ENCODE measurements at regions not wholly inside any gene's neighbourhood (a gene's known extent, or its start where the extent isn't known, plus 50 kb on each side); places are given as distances from the start of the nearest gene placed in this dataset.

DNA sequence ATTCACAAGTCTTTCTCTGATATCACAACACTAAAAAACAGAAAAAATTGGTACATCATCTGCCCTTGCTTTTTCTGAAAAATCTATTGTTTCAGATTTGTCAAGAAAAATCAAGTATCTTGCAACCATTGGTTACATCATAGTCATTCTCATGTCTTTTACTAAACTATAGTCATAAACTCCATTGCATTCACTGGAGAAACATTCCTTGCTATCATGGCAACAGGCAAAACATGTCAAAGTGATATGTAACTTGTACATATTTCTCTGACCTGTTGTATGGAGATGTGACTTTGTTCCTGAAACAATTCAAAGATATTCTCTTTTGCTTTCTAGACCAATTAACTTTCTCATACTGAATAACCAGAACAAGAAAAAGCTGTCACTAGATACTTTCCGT is 121.9 kb upstream of the ANK2 start:
- H3K4me3 ChIP-seq (ENCODE audit: low read length), result no peak overlapping the region
- no peak overlapping the region for H3K9ac ChIP-seq (ENCODE audit: extremely low read depth, low read length, poor library complexity, severe bottlenecking)
- H3K27ac Mint-ChIP-seq, result no peak overlapping the region
- H3K4me1 Mint-ChIP-seq, result peaks cover 1% of the 10 kb centered on the region
- H3K27me3 ChIP-seq (ENCODE audit: control insufficient read depth, insufficient read depth, low read length, poor library complexity, severe bottlenecking), result no peaks in the 10 kb centered on the region
- H3K27ac ChIP-seq (ENCODE audit: low read depth, low read length), result peak overlapping the region; percentile 57
- no peaks in the 10 kb centered on the region for H3K27me3 Mint-ChIP-seq (ENCODE audit: insufficient read depth)
- TF ChIP-seq, protein P1, sequence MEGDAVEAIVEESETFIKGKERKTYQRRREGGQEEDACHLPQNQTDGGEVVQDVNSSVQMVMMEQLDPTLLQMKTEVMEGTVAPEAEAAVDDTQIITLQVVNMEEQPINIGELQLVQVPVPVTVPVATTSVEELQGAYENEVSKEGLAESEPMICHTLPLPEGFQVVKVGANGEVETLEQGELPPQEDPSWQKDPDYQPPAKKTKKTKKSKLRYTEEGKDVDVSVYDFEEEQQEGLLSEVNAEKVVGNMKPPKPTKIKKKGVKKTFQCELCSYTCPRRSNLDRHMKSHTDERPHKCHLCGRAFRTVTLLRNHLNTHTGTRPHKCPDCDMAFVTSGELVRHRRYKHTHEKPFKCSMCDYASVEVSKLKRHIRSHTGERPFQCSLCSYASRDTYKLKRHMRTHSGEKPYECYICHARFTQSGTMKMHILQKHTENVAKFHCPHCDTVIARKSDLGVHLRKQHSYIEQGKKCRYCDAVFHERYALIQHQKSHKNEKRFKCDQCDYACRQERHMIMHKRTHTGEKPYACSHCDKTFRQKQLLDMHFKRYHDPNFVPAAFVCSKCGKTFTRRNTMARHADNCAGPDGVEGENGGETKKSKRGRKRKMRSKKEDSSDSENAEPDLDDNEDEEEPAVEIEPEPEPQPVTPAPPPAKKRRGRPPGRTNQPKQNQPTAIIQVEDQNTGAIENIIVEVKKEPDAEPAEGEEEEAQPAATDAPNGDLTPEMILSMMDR (conservative IDR thresholded peaks at IDR 0.05), result no peak
- 83 to 94% methylated on average over 1 of the region's 1 CpG for WGBS, 2 experiments (ENCODE audit: insufficient coverage in 1 of 2, insufficient read length in 1 of 2)
- no peaks in the 10 kb centered on the region for H3K9me3 ChIP-seq (ENCODE audit: control insufficient read depth, low read length)
- H3K36me3 ChIP-seq (ENCODE audit: control insufficient read depth, insufficient read depth, low read length), result peaks cover under 1% of the 10 kb centered on the region
- H3K9me3 Mint-ChIP-seq, result no peaks in the 10 kb centered on the region
- H3K4me3 Mint-ChIP-seq, result no peak overlapping the region
- no peaks in the 10 kb centered on the region for H3K4me1 ChIP-seq (ENCODE audit: control insufficient read depth, insufficient read depth, low read length)
- H3K36me3 Mint-ChIP-seq (ENCODE audit: low read depth), result peaks cover 48% of the 10 kb centered on the region
- DNase-seq, result no peak

DNA sequence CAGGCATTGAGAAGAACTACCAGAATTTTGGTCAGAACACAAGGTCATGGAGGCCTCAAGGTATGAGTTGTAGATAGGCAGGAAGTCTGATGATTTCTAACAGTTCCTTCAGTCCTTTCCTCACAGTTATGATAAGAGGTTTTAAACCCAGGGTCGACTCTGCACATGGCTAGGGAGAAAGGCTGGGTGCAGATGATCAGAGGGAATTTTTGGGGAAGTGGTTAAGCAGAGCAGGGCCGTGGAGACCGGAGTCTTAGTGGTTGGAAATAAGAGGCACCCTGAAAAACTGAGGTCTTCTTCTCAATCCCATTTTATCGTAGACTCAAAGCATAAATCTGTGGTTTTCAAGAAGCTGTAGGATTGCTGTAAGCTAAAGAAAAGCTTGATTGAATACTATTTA is 118.5 kb upstream of the ANK2 start:
- peaks cover 11% of the 10 kb centered on the region for H3K36me3 ChIP-seq (ENCODE audit: control insufficient read depth, insufficient read depth, low read length)
- WGBS, 2 experiments (ENCODE audit: insufficient coverage in 1 of 2, insufficient read length in 1 of 2), result 94 to 100% methylated on average over 3 to 4 of the region's 4 CpGs
- no peak overlapping the region for H3K4me3 ChIP-seq (ENCODE audit: low read length)
- no peaks in the 10 kb centered on the region for H3K9me3 ChIP-seq (ENCODE audit: control insufficient read depth, low read length)
- no peak overlapping the region for H3K27ac ChIP-seq (ENCODE audit: low read depth, low read length)
- Mint-ChIP-seq H3K4me1 (peaks cover 1% of the 10 kb centered on the region), H3K36me3 (ENCODE audit: low read depth) (peaks cover 60% of the 10 kb centered on the region), H3K4me3 (no peak overlapping the region), H3K27me3 (ENCODE audit: insufficient read depth) (no peaks in the 10 kb centered on the region), H3K27ac (peak overlapping the region; percentile 36), H3K9me3 (peaks cover 3% of the 10 kb centered on the region)
- no peaks in the 10 kb centered on the region for H3K4me1 ChIP-seq (ENCODE audit: control insufficient read depth, insufficient read depth, low read length)
- H3K27me3 ChIP-seq (ENCODE audit: control insufficient read depth, insufficient read depth, low read length, poor library complexity, severe bottlenecking), result no peaks in the 10 kb centered on the region
- DNase-seq, result no peak
- TF ChIP-seq, protein P1 (conservative IDR thresholded peaks at IDR 0.05), result no peak
- no peak overlapping the region for H3K9ac ChIP-seq (ENCODE audit: extremely low read depth, low read length, poor library complexity, severe bottlenecking)

- no peaks in the 10 kb centered on the region for H3K4me1 ChIP-seq (ENCODE audit: control insufficient read depth, insufficient read depth, low read length)
- TF ChIP-seq, protein P1 (conservative IDR thresholded peaks at IDR 0.05), result no peak
- H3K4me3 ChIP-seq (ENCODE audit: low read length), result no peak overlapping the region
- H3K36me3 Mint-ChIP-seq (ENCODE audit: low read depth), result peaks cover 57% of the 10 kb centered on the region
- peak overlapping the region; percentile 31 for H3K27ac Mint-ChIP-seq
- H3K36me3 ChIP-seq (ENCODE audit: control insufficient read depth, insufficient read depth, low read length), result peaks cover 21% of the 10 kb centered on the region
- no peak overlapping the region for H3K27ac ChIP-seq (ENCODE audit: low read depth, low read length)
- WGBS, 2 experiments (ENCODE audit: insufficient coverage in 1 of 2, insufficient read length in 1 of 2), result 87 to 89% methylated on average over 4 to 5 of the region's 5 CpGs
- peaks cover 6% of the 10 kb centered on the region for H3K4me1 Mint-ChIP-seq
- no peak for DNase-seq
- H3K9me3 Mint-ChIP-seq, result peaks cover 3% of the 10 kb centered on the region
- H3K4me3 Mint-ChIP-seq, result no peak overlapping the region
- H3K27me3 ChIP-seq (ENCODE audit: control insufficient read depth, insufficient read depth, low read length, poor library complexity, severe bottlenecking), result no peaks in the 10 kb centered on the region
- H3K9me3 ChIP-seq (ENCODE audit: control insufficient read depth, low read length), result no peaks in the 10 kb centered on the region
- H3K27me3 Mint-ChIP-seq (ENCODE audit: insufficient read depth), result no peaks in the 10 kb centered on the region
- H3K9ac ChIP-seq (ENCODE audit: extremely low read depth, low read length, poor library complexity, severe bottlenecking), result no peak overlapping the region
Measured at GRCh38 chr4:112933790-112934189, 115.7 kb upstream of the ANK2 start.

Data from endodermal cell (in vitro differentiated cells).